Islet precursor cell (in vitro differentiated cells): ENCODE measurements at regions not wholly inside any gene's neighbourhood (a gene's known extent, or its start where the extent isn't known, plus 50 kb on each side); places are given as distances from the start of the nearest gene placed in this dataset.
"Not testable (repeated sequence)": the region's sequence is repeated elsewhere in the genome, so short reads cannot be mapped to it uniquely, and the experiment has no call there.

ENCODE experiments used
- DNase-seq: peaks from one replicate; pipeline ENCODE4 v3.0.0-alpha.2; 2018

GRCh38 chr13:90880790-90881189 is 466.7 kb upstream of the MIR17HG start:
- DNase-seq = no peak

GRCh38 chr13:90882551-90882950 is 464.9 kb upstream of the MIR17HG start:
- DNase-seq = no peak

- no peak for DNase-seq
These were observed 463.9 kb upstream of the MIR17HG start for GRCh38 chr13:90883592-90883991.

GRCh38 chr13:90884066-90884465 is 463.4 kb upstream of the MIR17HG start:
- no peak for DNase-seq

- DNase-seq = no peak
These were observed 457.3 kb upstream of the MIR17HG start for GRCh38 chr13:90889906-90890834.

GRCh38 chr13:90891329-90891728 is 456.2 kb upstream of the MIR17HG start:
- DNase-seq = no peak

GRCh38 chr13:90893199-90893598 is 454.3 kb upstream of the MIR17HG start:
- DNase-seq = not testable (repeated sequence)

- DNase-seq = no peak
These were observed 451.5 kb upstream of the MIR17HG start for GRCh38 chr13:90896002-90896401.

GRCh38 chr13:90898811-90899210 is 448.7 kb upstream of the MIR17HG start:
- DNase-seq = no peak

GRCh38 chr13:90899416-90899815 is 448.1 kb upstream of the MIR17HG start:
- no peak for DNase-seq

- DNase-seq = no peak
These were observed 445.2 kb upstream of the MIR17HG start for GRCh38 chr13:90902255-90902654.

GRCh38 chr13:90906554-90906953 is 440.9 kb upstream of the MIR17HG start:
- DNase-seq = no peak

- DNase-seq = no peak
These were observed 438.7 kb upstream of the MIR17HG start for GRCh38 chr13:90908792-90909191.

GRCh38 chr13:90910018-90910639 is 437.4 kb upstream of the MIR17HG start:
- DNase-seq = no peak

GRCh38 chr13:90912247-90912646 is 435.2 kb upstream of the MIR17HG start:
- DNase-seq = no peak

- no peak for DNase-seq
These were observed 429.0 kb upstream of the MIR17HG start for GRCh38 chr13:90918536-90918935.

- DNase-seq = no peak
These were observed 428.3 kb upstream of the MIR17HG start for GRCh38 chr13:90919153-90919552.

- DNase-seq = no peak
These were observed 421.0 kb upstream of the MIR17HG start for GRCh38 chr13:90926459-90926858.

- no peak for DNase-seq
These were observed 419.4 kb upstream of the MIR17HG start for GRCh38 chr13:90928109-90928508.

GRCh38 chr13:90933097-90933826 is 414.2 kb upstream of the MIR17HG start:
- DNase-seq = no peak

GRCh38 chr13:90934741-90935140 is 412.7 kb upstream of the MIR17HG start:
- no peak for DNase-seq

GRCh38 chr13:90938848-90939247 is 408.6 kb upstream of the MIR17HG start:
- DNase-seq = no peak

GRCh38 chr13:90943946-90944345 is 403.5 kb upstream of the MIR17HG start:
- no peak for DNase-seq

GRCh38 chr13:90945146-90945545 is 402.3 kb upstream of the MIR17HG start:
- DNase-seq = not testable (repeated sequence)
